ENCODE measurements at regions not wholly inside any gene's neighbourhood (a gene's known extent, or its start where the extent isn't known, plus 50 kb on each side); places are given as distances from the start of the nearest gene placed in this dataset.

DNA sequence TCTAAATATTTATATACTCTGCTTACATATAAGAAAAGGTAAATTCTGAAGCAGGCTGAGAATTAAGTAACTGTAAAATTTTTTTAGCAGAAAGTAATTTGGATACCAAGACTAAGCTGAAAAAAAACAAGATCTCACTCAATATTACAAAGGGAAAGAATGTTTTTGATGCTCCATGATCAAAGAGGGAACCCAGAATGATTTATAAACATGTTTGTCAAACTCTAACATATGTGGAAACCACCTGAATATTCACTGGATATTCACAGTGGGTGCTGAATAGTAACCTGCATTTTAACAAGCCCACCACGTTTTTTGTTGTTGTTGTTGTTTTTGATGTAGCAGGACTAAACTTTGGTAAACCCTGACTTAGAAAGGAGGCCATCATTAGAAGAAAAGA, 324.9 kb upstream of the GATB start:
- TF ChIP-seq BRCA1 (IDR thresholded peaks at IDR 0.05; ENCODE audit: low read depth, low read length) (no peak), NFYB (IDR thresholded peaks at IDR 0.05; ENCODE audit: insufficient read depth, low read depth, low read length) (no peak)

Data from GM12878 (cell line).